ENCODE measurements at regions not wholly inside any gene's neighbourhood (a gene's known extent, or its start where the extent isn't known, plus 50 kb on each side); places are given as distances from the start of the nearest gene placed in this dataset.

DNA sequence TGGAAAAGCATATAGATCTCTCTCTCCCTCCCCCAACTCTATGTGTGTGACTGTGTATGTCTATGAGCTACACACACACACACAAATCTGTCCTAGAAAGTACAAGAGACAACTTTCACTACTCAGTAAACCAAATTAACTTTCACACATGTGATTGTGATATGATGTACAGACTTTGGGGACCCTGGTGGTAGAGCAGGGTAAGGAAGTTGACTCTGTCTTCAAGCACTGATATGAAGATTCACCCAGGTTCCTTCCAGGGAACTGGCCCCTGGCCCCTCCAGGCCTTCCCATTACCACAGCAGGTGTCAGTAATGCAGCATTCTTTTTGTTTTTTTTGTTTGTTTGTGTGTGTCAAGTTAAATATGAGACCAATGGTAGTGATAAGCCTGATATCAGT is 66.1 kb upstream of the PTH start:
- TF ChIP-seq EZH2 (IDR thresholded peaks at IDR 0.05; ENCODE audit: low read depth) = no peak
- no peak for TF ChIP-seq CTCF (conservative IDR thresholded peaks at IDR 0.05)

All from PC-9 (cell line).